Cardiac septum (tissue), 1 donor: ENCODE measurements at regions not wholly inside any gene's neighbourhood (a gene's known extent, or its start where the extent isn't known, plus 50 kb on each side); places are given as distances from the start of the nearest gene placed in this dataset.
"Not testable (repeated sequence)": the region's sequence is repeated elsewhere in the genome, so short reads cannot be mapped to it uniquely, and the experiment has no call there.

Experiments used
- DNase-seq: peaks from one replicate; pipeline ENCODE4 v3.0.0-alpha.2; 2020; ENCODE audit warnings: low spot score
- intact Hi-C: fragments of 100-400 bp; cut with DNase I; formaldehyde crosslinking; loops from one replicate; pipeline ENCODE4 v1.14.0; 2022
- donor health status: DM: no; HTN: no; CAD: no.

GRCh38 chr2:82326180-82326767 lies 2021.7 kb upstream of the LRRTM1 start:
- intact Hi-C loops, DNase-seq: not testable (repeated sequence)

- DNase-seq, result no peak
- intact Hi-C loops, result no loop called here
Observed at GRCh38 chr2:82320296-82320695, 2015.7 kb upstream of the LRRTM1 start.

GRCh38 chr2:82317012-82317411 lies 2012.5 kb upstream of the LRRTM1 start:
- no peak for DNase-seq

GRCh38 chr2:82316586-82316985 lies 2012.0 kb upstream of the LRRTM1 start:
- intact Hi-C loops, result no loop called here
- DNase-seq, result no peak

More at GRCh38 chr2:82317012-82317411, 2012.5 kb upstream of the LRRTM1 start:
- intact Hi-C loops, result no loop called here

- no peak for DNase-seq
- intact Hi-C loops, result no loop called here
Observed at GRCh38 chr2:82314836-82315472, 2010.4 kb upstream of the LRRTM1 start.

GRCh38 chr2:82307511-82307910 lies 2003.0 kb upstream of the LRRTM1 start:
- no peak for DNase-seq
- intact Hi-C loops, result no loop called here

GRCh38 chr2:82301506-82301905 lies 1997.0 kb upstream of the LRRTM1 start:
- intact Hi-C loops, result no loop called here
- no peak for DNase-seq

GRCh38 chr2:82289446-82289845 lies 1984.9 kb upstream of the LRRTM1 start:
- intact Hi-C loops, result no loop called here
- DNase-seq, result no peak

- no peak for DNase-seq
- intact Hi-C loops, result no loop called here
Observed at GRCh38 chr2:82283075-82283474, 1978.5 kb upstream of the LRRTM1 start.

- no peak for DNase-seq
- intact Hi-C loops, result no loop called here
Observed at GRCh38 chr2:82282111-82282882, 1977.7 kb upstream of the LRRTM1 start.

GRCh38 chr2:82279367-82279766 lies 1974.8 kb upstream of the LRRTM1 start:
- intact Hi-C loops, result no loop called here
- DNase-seq, result no peak

GRCh38 chr2:82278416-82278815 lies 1973.9 kb upstream of the LRRTM1 start:
- no peak for DNase-seq
- intact Hi-C loops, result no loop called here

GRCh38 chr2:82275599-82275998 lies 1971.0 kb upstream of the LRRTM1 start:
- no peak for DNase-seq
- intact Hi-C loops, result no loop called here

GRCh38 chr2:82268446-82268845 lies 1963.9 kb upstream of the LRRTM1 start:
- intact Hi-C loops, result no loop called here
- no peak for DNase-seq

- DNase-seq, result no peak
- intact Hi-C loops, result no loop called here
Observed at GRCh38 chr2:82260521-82260920, 1956.0 kb upstream of the LRRTM1 start.

GRCh38 chr2:82259551-82259950 lies 1955.0 kb upstream of the LRRTM1 start:
- intact Hi-C loops, result no loop called here

GRCh38 chr2:82257796-82258555 lies 1953.4 kb upstream of the LRRTM1 start:
- intact Hi-C loops, result no loop called here
- no peak for DNase-seq

More at GRCh38 chr2:82259551-82259950, 1955.0 kb upstream of the LRRTM1 start:
- no peak for DNase-seq

GRCh38 chr2:82256983-82257632 lies 1952.6 kb upstream of the LRRTM1 start:
- DNase-seq, result no peak
- intact Hi-C loops, result no loop called here

GRCh38 chr2:82256288-82256687 lies 1951.7 kb upstream of the LRRTM1 start:
- DNase-seq, result no peak
- intact Hi-C loops, result no loop called here

GRCh38 chr2:82254728-82255127 lies 1950.2 kb upstream of the LRRTM1 start:
- intact Hi-C loops, result no loop called here
- DNase-seq, result no peak
